Caco-2 (cell line): ENCODE measurements at regions not wholly inside any gene's neighbourhood (a gene's known extent, or its start where the extent isn't known, plus 50 kb on each side); places are given as distances from the start of the nearest gene placed in this dataset.

Experiments used
- BruUV-seq: library from RNA; stranded (reverse); fragments of 400-500 nt; replicated peaks from 2 replicates; lab custom pipeline; 2021; lab: Mats Ljungman, UMichigan
- CTCF ChIA-PET: fragments of 300-600 bp; sonication (Branson Sonifier 250); formaldehyde crosslinking; loops from one replicate; lab custom pipeline; 2022; ENCODE audit warnings: antibody characterized with exemption; lab: Charles Lee
- POLR2A ChIA-PET: fragments of 300-600 bp; sonication (Branson Sonifier 250); formaldehyde crosslinking; loops from one replicate; lab custom pipeline; 2022; ENCODE audit warnings: antibody characterized with exemption; lab: Charles Lee
- DNase-seq, 2 experiments: peaks; one replicate each; pipeline versions ENCODE4 v3.0.0 to v3.0.0-alpha.2; 2020 to 2022
- H3K27me3 ChIP-seq: replicated peaks from 2 replicates; pipeline ENCODE4 v1.6.0; 2011; ENCODE audit warnings: low read length; ENCODE audit not compliant: control insufficient read depth, insufficient read depth
- H3K36me3 ChIP-seq: 2 replicates; pipeline ENCODE4 v1.5.1; 2011; ENCODE audit warnings: low read length; ENCODE audit not compliant: control insufficient read depth, insufficient read depth
- H3K4me1 ChIP-seq: fragments of 250-450 bp; sonication (Bioruptor Pico); 2 replicates; pipeline ENCODE4 v1.5.1; 2020; ENCODE audit warnings: mild to moderate bottlenecking
- H3K4me3 ChIP-seq: 2 replicates; pipeline ENCODE4 v1.5.1; 2011; ENCODE audit warnings: low read depth, mild to moderate bottlenecking, control low read depth, low read length
- H3K9me3 ChIP-seq: fragments of 250-450 bp; sonication (Bioruptor Pico); 2 replicates; pipeline ENCODE4 v1.5.1; 2020; ENCODE audit warnings: mild to moderate bottlenecking, moderate library complexity
- H3K27ac Mint-ChIP-seq: one replicate; pipeline ENCODE4 v1.8.0; 2022; ENCODE audit warnings: mixed read lengths; ENCODE audit not compliant: unreplicated experiment
- H3K27me3 Mint-ChIP-seq: one replicate; pipeline ENCODE4 v1.8.0; 2022; ENCODE audit warnings: mixed read lengths; ENCODE audit not compliant: insufficient read depth, unreplicated experiment
- H3K36me3 Mint-ChIP-seq: one replicate; pipeline ENCODE4 v1.8.0; 2022; ENCODE audit warnings: mild to moderate bottlenecking, mixed read lengths; ENCODE audit not compliant: insufficient read depth, unreplicated experiment
- H3K4me1 Mint-ChIP-seq: one replicate; pipeline ENCODE4 v1.8.0; 2022; ENCODE audit warnings: low read depth, mixed read lengths; ENCODE audit not compliant: unreplicated experiment
- H3K4me3 Mint-ChIP-seq: one replicate; pipeline ENCODE4 v1.8.0; 2022; ENCODE audit warnings: mild to moderate bottlenecking, moderate library complexity, mixed read lengths; ENCODE audit not compliant: unreplicated experiment
- H3K9me3 Mint-ChIP-seq: one replicate; pipeline ENCODE4 v1.8.0; 2022; ENCODE audit warnings: mixed read lengths; ENCODE audit not compliant: unreplicated experiment
- CTCF ChIP-seq, 2 experiments: fragments of 200-600 bp in 1 of 2; IDR thresholded peaks; 1 replicate in 1 of 2; 2 replicates in 1 of 2; pipeline versions ENCODE4 v1.5.1 to v1.8.0; 2011 to 2022; ENCODE audit warnings: antibody characterized with exemption in 1 of 2, control low read depth in 1 of 2, inconsistent platforms in 1 of 2, low read depth in 1 of 2, low read length in 1 of 2, mild to moderate bottlenecking in 1 of 2, moderate library complexity in 1 of 2; ENCODE audit not compliant: insufficient read depth in 1 of 2, severe bottlenecking in 1 of 2, unreplicated experiment in 1 of 2
- intact Hi-C: fragments of 100-400 bp; cut with micrococcal nuclease; formaldehyde crosslinking; loops from one replicate; pipeline ENCODE4 v1.10.0; 2022; ENCODE audit not compliant: unreplicated experiment

- H3K4me3 ChIP-seq = no peak overlapping the region
- ChIA-PET CTCF (no interaction called here), POLR2A (no interaction called here)
- H3K36me3 ChIP-seq = no peaks in the 10 kb centered on the region
- intact Hi-C loops = no loop called here
- no peaks in the 10 kb centered on the region for H3K36me3 Mint-ChIP-seq
- TF ChIP-seq CTCF (IDR thresholded peaks at IDR 0.05; ENCODE audit: insufficient read depth in 1 of 2, low read depth in 1 of 2, low read length in 1 of 2, severe bottlenecking in 1 of 2, unreplicated experiment in 1 of 2) = no peak
- BruUV-seq = no TSS peak
- H3K27me3 Mint-ChIP-seq = peaks cover 41% of the 10 kb centered on the region
- H3K4me1 Mint-ChIP-seq = peaks cover 10% of the 10 kb centered on the region
- no peaks in the 10 kb centered on the region for H3K9me3 Mint-ChIP-seq
- 0 out of 2 replicates have a peak, but pooled peaks cover 2% of the 10 kb centered on the region for H3K27me3 ChIP-seq
- H3K4me1 ChIP-seq = peaks cover 4% of the 10 kb centered on the region
- no peak overlapping the region for H3K4me3 Mint-ChIP-seq
- H3K9me3 ChIP-seq = no peaks in the 10 kb centered on the region
- H3K27ac Mint-ChIP-seq = no peak overlapping the region
- DNase-seq = no peak
These were observed 59.7 kb downstream of the KCNA1 start for GRCh38 chr12:4969405-4969804.

GRCh38 chr12:4974217-4974616, 64.5 kb downstream of the KCNA1 start:
- H3K36me3 Mint-ChIP-seq = no peaks in the 10 kb centered on the region
- intact Hi-C loops = no loop called here
- ChIA-PET POLR2A (no interaction called here), CTCF (no interaction called here)
- no TSS peak for BruUV-seq
- no peaks in the 10 kb centered on the region for H3K36me3 ChIP-seq
- no peak overlapping the region for H3K4me3 ChIP-seq
- peaks cover 30% of the 10 kb centered on the region for H3K27me3 Mint-ChIP-seq
- H3K4me1 Mint-ChIP-seq = peaks cover 11% of the 10 kb centered on the region
- H3K9me3 ChIP-seq = no peaks in the 10 kb centered on the region
- no peak overlapping the region for H3K27ac Mint-ChIP-seq
- DNase-seq = no peak
- H3K27me3 ChIP-seq = no peaks in the 10 kb centered on the region; the same call in 1 of the 2 replicates
- peaks cover 6% of the 10 kb centered on the region for H3K4me1 ChIP-seq
- no peaks in the 10 kb centered on the region for H3K9me3 Mint-ChIP-seq
- no peak overlapping the region for H3K4me3 Mint-ChIP-seq
- TF ChIP-seq CTCF (IDR thresholded peaks at IDR 0.05; ENCODE audit: insufficient read depth in 1 of 2, low read depth in 1 of 2, low read length in 1 of 2, severe bottlenecking in 1 of 2, unreplicated experiment in 1 of 2) = no peak

GRCh38 chr12:4975574-4975973, 65.9 kb downstream of the KCNA1 start:
- TF ChIP-seq CTCF (IDR thresholded peaks at IDR 0.05; ENCODE audit: insufficient read depth in 1 of 2, low read depth in 1 of 2, low read length in 1 of 2, severe bottlenecking in 1 of 2, unreplicated experiment in 1 of 2) = no peak
- ChIA-PET CTCF (interaction anchor here (0.9 to 1.0 kb wide), 2 partner anchors 118 to 120 kb away, joined by 3 to 4 read pairs; no protein-coding TSS in a partner anchor), POLR2A (no interaction called here)
- Histone ChIP-seq H3K4me1 (peaks cover 6% of the 10 kb centered on the region), H3K4me3 (no peak overlapping the region), H3K36me3 (no peaks in the 10 kb centered on the region), H3K27me3 (no peaks in the 10 kb centered on the region; the same call in 1 of the 2 replicates), H3K9me3 (no peaks in the 10 kb centered on the region)
- no peak for DNase-seq
- BruUV-seq = no TSS peak
- Mint-ChIP-seq H3K4me1 (peaks cover 11% of the 10 kb centered on the region), H3K9me3 (no peaks in the 10 kb centered on the region), H3K27ac (no peak overlapping the region), H3K27me3 (peaks cover 22% of the 10 kb centered on the region), H3K36me3 (no peaks in the 10 kb centered on the region), H3K4me3 (no peak overlapping the region)
- intact Hi-C loops = no loop called here
